H9 (cell line): ENCODE measurements at regions not wholly inside any gene's neighbourhood (a gene's known extent, or its start where the extent isn't known, plus 50 kb on each side); places are given as distances from the start of the nearest gene placed in this dataset.

Experiments used
- DNase-seq: peaks from one replicate; pipeline ENCODE4 v3.0.0-alpha.2; 2017
- H2AFZ ChIP-seq: one replicate; pipeline ENCODE4 v1.6.1; 2013; ENCODE audit warnings: mild to moderate bottlenecking, low read length, control low read depth, moderate library complexity
- H2AK5ac ChIP-seq: 2 replicates; pipeline ENCODE4 v1.6.1; 2013; ENCODE audit warnings: low read length, control low read depth, mixed read lengths; ENCODE audit not compliant: insufficient read length
- H2BK120ac ChIP-seq: one replicate; pipeline ENCODE4 v1.6.1; 2013; ENCODE audit warnings: low read depth, mild to moderate bottlenecking, low read length, control low read depth, inconsistent platforms; ENCODE audit not compliant: poor library complexity, severe bottlenecking
- H2BK12ac ChIP-seq: 2 replicates; pipeline ENCODE4 v1.6.1; 2013; ENCODE audit warnings: low read length, control low read depth, mixed read lengths, low read depth; ENCODE audit not compliant: insufficient read length
- H2BK15ac ChIP-seq: 2 replicates; pipeline ENCODE4 v1.6.1; 2013; ENCODE audit warnings: low read depth, low read length, control low read depth
- H2BK20ac ChIP-seq: one replicate; pipeline ENCODE4 v1.6.1; 2013; ENCODE audit warnings: low read depth, mild to moderate bottlenecking, low read length, control low read depth, inconsistent platforms; ENCODE audit not compliant: poor library complexity, severe bottlenecking
- H2BK5ac ChIP-seq: 2 replicates; pipeline ENCODE4 v1.6.1; 2013; ENCODE audit warnings: low read length, control low read depth, mixed read lengths; ENCODE audit not compliant: insufficient read length
- H3K14ac ChIP-seq: 2 replicates; pipeline ENCODE4 v1.6.1; 2013; ENCODE audit warnings: low read length, control low read depth; ENCODE audit not compliant: insufficient read depth
- H3K18ac ChIP-seq: 2 replicates; pipeline ENCODE4 v1.6.1; 2013; ENCODE audit warnings: low read depth, mild to moderate bottlenecking, mixed read lengths, low read length, control low read depth; ENCODE audit not compliant: insufficient read length
- H3K23ac ChIP-seq: 2 replicates; pipeline ENCODE4 v1.6.1; 2013; ENCODE audit warnings: low read length, control low read depth, mixed read lengths, low read depth; ENCODE audit not compliant: insufficient read length
- H3K23me2 ChIP-seq: 2 replicates; pipeline ENCODE4 v1.6.1; 2013; ENCODE audit warnings: low read depth, mild to moderate bottlenecking, mixed read lengths, low read length, control low read depth; ENCODE audit not compliant: insufficient read length, poor library complexity, severe bottlenecking
- H3K27ac ChIP-seq: 2 replicates; pipeline ENCODE4 v1.5.1; 2013; ENCODE audit warnings: low read length, control low read depth, mixed read lengths, low read depth; ENCODE audit not compliant: insufficient read length
- H3K27me3 ChIP-seq: 2 replicates; pipeline ENCODE4 v1.6.1; 2013; ENCODE audit warnings: low read length, control low read depth, inconsistent platforms; ENCODE audit not compliant: insufficient read depth
- H3K4ac ChIP-seq: 2 replicates; pipeline ENCODE4 v1.6.1; 2013; ENCODE audit warnings: low read depth, mild to moderate bottlenecking, control low read depth, inconsistent platforms, low read length, moderate library complexity
- H3K4me1 ChIP-seq: 2 replicates; pipeline ENCODE4 v1.6.1; 2013; ENCODE audit warnings: low read length, control low read depth, inconsistent platforms; ENCODE audit not compliant: insufficient read depth
- H3K4me2 ChIP-seq: 2 replicates; pipeline ENCODE4 v1.6.1; 2013; ENCODE audit warnings: low read length, control low read depth, mixed read lengths; ENCODE audit not compliant: insufficient read length, insufficient read depth
- H3K56ac ChIP-seq: 2 replicates; pipeline ENCODE4 v1.6.1; 2013; ENCODE audit warnings: low read depth, mild to moderate bottlenecking, mixed read lengths, low read length, control low read depth; ENCODE audit not compliant: insufficient read length
- H3K79me1 ChIP-seq: 2 replicates; pipeline ENCODE4 v1.6.1; 2013; ENCODE audit warnings: low read depth, mild to moderate bottlenecking, moderate library complexity, low read length, control low read depth, inconsistent platforms; ENCODE audit not compliant: insufficient read depth, poor library complexity, severe bottlenecking
- H3K79me2 ChIP-seq: 2 replicates; pipeline ENCODE4 v1.6.1; 2013; ENCODE audit warnings: low read length, control low read depth, inconsistent platforms; ENCODE audit not compliant: insufficient read depth
- H3K9ac ChIP-seq: 2 replicates; pipeline ENCODE4 v1.6.1; 2013; ENCODE audit warnings: low read length, control low read depth, mixed read lengths; ENCODE audit not compliant: insufficient read length; ENCODE audit errors: extremely low read depth
- H3K9me3 ChIP-seq: one replicate; pipeline ENCODE4 v1.6.1; 2013; ENCODE audit warnings: low read depth, low read length, inconsistent platforms; ENCODE audit not compliant: control insufficient read depth
- H3T11ph ChIP-seq: one replicate; pipeline ENCODE4 v1.6.1; 2013; ENCODE audit warnings: mild to moderate bottlenecking, low read length, control low read depth, inconsistent platforms
- H4K20me1 ChIP-seq: one replicate; pipeline ENCODE4 v1.6.1; 2013; ENCODE audit not compliant: control insufficient read depth, insufficient read length, insufficient read depth
- H4K5ac ChIP-seq: 2 replicates; pipeline ENCODE4 v1.6.1; 2013; ENCODE audit warnings: low read depth, mild to moderate bottlenecking, mixed read lengths, low read length, control low read depth; ENCODE audit not compliant: insufficient read length
- H4K8ac ChIP-seq: replicated peaks from 2 replicates; pipeline ENCODE4 v1.6.1; 2013; ENCODE audit warnings: low read length, control low read depth, mixed read lengths, low read depth; ENCODE audit not compliant: insufficient read length
- H4K91ac ChIP-seq: 2 replicates; pipeline ENCODE4 v1.6.1; 2013; ENCODE audit warnings: low read depth, mild to moderate bottlenecking, moderate library complexity, mixed read lengths, low read length, control low read depth; ENCODE audit not compliant: insufficient read length
- H3K27ac Mint-ChIP-seq, 3 experiments: 2 replicates in 2 of 3; 3 replicates in 1 of 3; pipeline ENCODE4 v1.8.0; 2020 to 2021; ENCODE audit warnings: mixed read lengths in 3 of 3, mild to moderate bottlenecking in 1 of 3, moderate library complexity in 1 of 3
- H3K27me3 Mint-ChIP-seq: 2 replicates; pipeline ENCODE4 v1.8.0; 2021; ENCODE audit warnings: low read depth, mild to moderate bottlenecking, moderate library complexity, mixed read lengths
- H3K36me3 Mint-ChIP-seq, 3 experiments: 2 replicates in 2 of 3; 3 replicates in 1 of 3; pipeline ENCODE4 v1.8.0; 2020 to 2021; ENCODE audit warnings: low read depth in 3 of 3, mixed read lengths in 3 of 3; ENCODE audit not compliant: insufficient read depth in 1 of 3
- H3K4me1 Mint-ChIP-seq, 2 experiments: 2 replicates each; pipeline ENCODE4 v1.8.0; 2020; ENCODE audit warnings: mixed read lengths in 2 of 2
- H3K4me3 Mint-ChIP-seq, 2 experiments: 2 replicates in 1 of 2; 3 replicates in 1 of 2; pipeline ENCODE4 v1.8.0; 2020 to 2021; ENCODE audit warnings: mild to moderate bottlenecking in 2 of 2, mixed read lengths in 2 of 2, moderate library complexity in 1 of 2
- H3K9me3 Mint-ChIP-seq, 2 experiments: 2 replicates in 1 of 2; 3 replicates in 1 of 2; pipeline ENCODE4 v1.8.0; 2020; ENCODE audit warnings: mild to moderate bottlenecking in 2 of 2, mixed read lengths in 2 of 2, moderate library complexity in 1 of 2
- WGBS: extraction: QIAGEN DNeasy Blood & Tissue Kit; methylation state at CpG from one replicate; pipeline ENCODE4 v1.1.7; 2013; ENCODE audit warnings: missing lambda C conversion rate, low lambda C conversion rate, mixed read lengths; ENCODE audit not compliant: insufficient read length; ENCODE audit errors: extremely low coverage; 5-methylcytosine and 5-hydroxymethylcytosine counted together
- TF ChIP-seq, protein P1 (sequence below): fragments of 200-600 bp; sonication (generic); conservative IDR thresholded peaks from 3 replicates; pipeline ENCODE4 v1.8.0; 2021; ENCODE audit warnings: antibody characterized with exemption, mild to moderate bottlenecking

- no peak overlapping the region for H3K4ac ChIP-seq
- H3K9me3 Mint-ChIP-seq: no peaks in the 10 kb centered on the region
- no peaks in the 10 kb centered on the region for H3K27me3 ChIP-seq
- H4K5ac ChIP-seq: no peak overlapping the region
- H3K56ac ChIP-seq: no peak overlapping the region
- no peak overlapping the region for H2AK5ac ChIP-seq
- H3K23me2 ChIP-seq: no peaks in the 10 kb centered on the region
- no peak overlapping the region for H4K8ac ChIP-seq
- TF ChIP-seq, protein P1, sequence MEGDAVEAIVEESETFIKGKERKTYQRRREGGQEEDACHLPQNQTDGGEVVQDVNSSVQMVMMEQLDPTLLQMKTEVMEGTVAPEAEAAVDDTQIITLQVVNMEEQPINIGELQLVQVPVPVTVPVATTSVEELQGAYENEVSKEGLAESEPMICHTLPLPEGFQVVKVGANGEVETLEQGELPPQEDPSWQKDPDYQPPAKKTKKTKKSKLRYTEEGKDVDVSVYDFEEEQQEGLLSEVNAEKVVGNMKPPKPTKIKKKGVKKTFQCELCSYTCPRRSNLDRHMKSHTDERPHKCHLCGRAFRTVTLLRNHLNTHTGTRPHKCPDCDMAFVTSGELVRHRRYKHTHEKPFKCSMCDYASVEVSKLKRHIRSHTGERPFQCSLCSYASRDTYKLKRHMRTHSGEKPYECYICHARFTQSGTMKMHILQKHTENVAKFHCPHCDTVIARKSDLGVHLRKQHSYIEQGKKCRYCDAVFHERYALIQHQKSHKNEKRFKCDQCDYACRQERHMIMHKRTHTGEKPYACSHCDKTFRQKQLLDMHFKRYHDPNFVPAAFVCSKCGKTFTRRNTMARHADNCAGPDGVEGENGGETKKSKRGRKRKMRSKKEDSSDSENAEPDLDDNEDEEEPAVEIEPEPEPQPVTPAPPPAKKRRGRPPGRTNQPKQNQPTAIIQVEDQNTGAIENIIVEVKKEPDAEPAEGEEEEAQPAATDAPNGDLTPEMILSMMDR: no peak
- H4K20me1 ChIP-seq: no peaks in the 10 kb centered on the region
- H3T11ph ChIP-seq: no peak overlapping the region
- H3K27ac Mint-ChIP-seq: no peak overlapping the region
- no peak overlapping the region for H3K23ac ChIP-seq
- H3K4me1 Mint-ChIP-seq: peaks cover 0 to 4% of the 10 kb centered on the region in 2 experiments; a peak in 2 of 4 replicates
- no peak overlapping the region for H3K9ac ChIP-seq
- H3K27me3 Mint-ChIP-seq: no peaks in the 10 kb centered on the region
- WGBS: no CpG with 5 or more reads among the region's 2 CpGs
- H3K36me3 Mint-ChIP-seq: no peaks in the 10 kb centered on the region
- H3K18ac ChIP-seq: no peak overlapping the region
- no peak overlapping the region for H2BK20ac ChIP-seq
- H3K79me1 ChIP-seq: no peaks in the 10 kb centered on the region
- no peaks in the 10 kb centered on the region for H3K9me3 ChIP-seq
- no peak overlapping the region for H3K4me3 Mint-ChIP-seq
- no peak overlapping the region for H3K4me2 ChIP-seq
- H2BK5ac ChIP-seq: no peak overlapping the region
- no peaks in the 10 kb centered on the region for H3K4me1 ChIP-seq
- no peaks in the 10 kb centered on the region for H3K79me2 ChIP-seq
- H2AFZ ChIP-seq: no peak overlapping the region
- no peak overlapping the region for H2BK120ac ChIP-seq
- H2BK12ac ChIP-seq: no peak overlapping the region
- no peak overlapping the region for H3K14ac ChIP-seq
- H4K91ac ChIP-seq: no peak overlapping the region
- H3K27ac ChIP-seq: no peak overlapping the region
- H2BK15ac ChIP-seq: no peak overlapping the region
- DNase-seq: no peak
These were observed 62.5 kb downstream of the MPP7 start for GRCh38 chr10:28240400-28240799.
